ENCODE measurements at regions not wholly inside any gene's neighbourhood (a gene's known extent, or its start where the extent isn't known, plus 50 kb on each side); places are given as distances from the start of the nearest gene placed in this dataset.

DNA sequence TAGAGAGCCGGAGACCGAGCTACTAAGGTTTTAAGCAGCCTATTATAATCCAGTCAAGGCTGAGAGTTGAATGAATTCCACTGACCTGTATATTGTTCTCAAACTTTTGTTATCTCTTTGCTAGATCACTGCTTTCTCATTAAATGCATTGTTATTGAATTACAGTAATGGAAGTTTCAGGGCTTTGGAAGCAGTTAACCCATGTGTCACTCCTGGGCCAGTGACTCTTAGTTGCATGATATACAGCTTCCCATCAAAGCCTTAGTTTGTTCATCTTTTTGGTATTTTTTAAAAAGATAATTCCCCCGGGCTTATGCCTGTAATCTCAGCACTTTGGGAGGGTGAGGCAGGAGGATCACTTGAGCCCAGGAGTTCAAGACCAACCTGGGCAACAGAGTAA is 55.4 kb upstream of the KIAA1217 start:
- no peak for TF ChIP-seq POLR2A (IDR thresholded peaks at IDR 0.05)
- TF ChIP-seq, protein P1, sequence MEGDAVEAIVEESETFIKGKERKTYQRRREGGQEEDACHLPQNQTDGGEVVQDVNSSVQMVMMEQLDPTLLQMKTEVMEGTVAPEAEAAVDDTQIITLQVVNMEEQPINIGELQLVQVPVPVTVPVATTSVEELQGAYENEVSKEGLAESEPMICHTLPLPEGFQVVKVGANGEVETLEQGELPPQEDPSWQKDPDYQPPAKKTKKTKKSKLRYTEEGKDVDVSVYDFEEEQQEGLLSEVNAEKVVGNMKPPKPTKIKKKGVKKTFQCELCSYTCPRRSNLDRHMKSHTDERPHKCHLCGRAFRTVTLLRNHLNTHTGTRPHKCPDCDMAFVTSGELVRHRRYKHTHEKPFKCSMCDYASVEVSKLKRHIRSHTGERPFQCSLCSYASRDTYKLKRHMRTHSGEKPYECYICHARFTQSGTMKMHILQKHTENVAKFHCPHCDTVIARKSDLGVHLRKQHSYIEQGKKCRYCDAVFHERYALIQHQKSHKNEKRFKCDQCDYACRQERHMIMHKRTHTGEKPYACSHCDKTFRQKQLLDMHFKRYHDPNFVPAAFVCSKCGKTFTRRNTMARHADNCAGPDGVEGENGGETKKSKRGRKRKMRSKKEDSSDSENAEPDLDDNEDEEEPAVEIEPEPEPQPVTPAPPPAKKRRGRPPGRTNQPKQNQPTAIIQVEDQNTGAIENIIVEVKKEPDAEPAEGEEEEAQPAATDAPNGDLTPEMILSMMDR (IDR thresholded peaks at IDR 0.05), result no peak
